Fibroblast of skin of right quadriceps (primary cell): ENCODE measurements at regions not wholly inside any gene's neighbourhood (a gene's known extent, or its start where the extent isn't known, plus 50 kb on each side); places are given as distances from the start of the nearest gene placed in this dataset.

Experiments used
- DNase-seq: peaks from one replicate; pipeline ENCODE4 v3.0.0-alpha.2; 2013

- no peak for DNase-seq
Observed at GRCh38 chr20:52542131-52542530, 350.6 kb upstream of the ZFP64 start.

GRCh38 chr20:52540509-52540908 is 348.9 kb upstream of the ZFP64 start:
- DNase-seq = no peak

GRCh38 chr20:52539891-52540290 is 348.3 kb upstream of the ZFP64 start:
- DNase-seq = no peak

GRCh38 chr20:52536841-52537400 is 345.3 kb upstream of the ZFP64 start:
- DNase-seq = no peak

- DNase-seq = no peak
Observed at GRCh38 chr20:52536040-52536439, 344.5 kb upstream of the ZFP64 start.

DNA sequence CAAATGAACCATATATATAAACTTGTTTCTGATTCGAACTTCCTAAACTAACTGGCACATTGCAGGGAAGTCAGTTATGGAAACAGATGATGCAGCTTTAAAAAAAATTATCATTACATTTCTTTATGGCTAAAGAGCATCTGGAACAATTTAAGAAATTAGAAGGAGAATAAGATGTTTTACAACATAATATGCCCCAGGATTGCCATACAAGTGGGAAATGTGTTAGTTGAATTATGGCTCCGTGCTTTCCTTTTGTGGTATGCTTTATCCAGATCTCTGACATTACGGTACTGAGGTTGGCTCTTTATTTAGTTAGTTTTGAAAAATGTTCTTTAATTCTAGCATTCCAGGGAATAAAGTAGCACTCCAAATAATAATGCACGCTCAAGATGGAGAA is 343.0 kb upstream of the ZFP64 start:
- DNase-seq = peak; percentile 58

DNA sequence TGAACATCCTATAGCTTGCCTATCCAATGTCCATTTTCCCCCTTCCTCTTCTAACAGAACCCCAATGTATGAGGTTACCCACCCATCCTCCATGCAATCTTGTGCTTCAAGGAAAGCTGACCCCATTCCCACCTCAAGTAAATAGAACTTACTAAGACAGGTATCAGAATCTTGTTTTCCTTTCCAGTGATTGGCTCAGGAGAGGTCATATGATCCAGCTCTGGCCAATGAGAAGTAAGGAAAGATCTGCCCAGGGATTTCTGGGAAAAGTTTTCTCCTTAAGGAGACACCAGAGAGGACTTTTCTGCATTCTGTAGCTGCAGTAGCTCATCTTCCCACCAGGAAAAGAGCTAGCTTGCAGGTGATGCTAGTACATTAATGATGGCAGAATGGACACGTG is 341.8 kb upstream of the ZFP64 start:
- DNase-seq = no peak

GRCh38 chr20:52532674-52533073 is 341.1 kb upstream of the ZFP64 start:
- DNase-seq = no peak

DNA sequence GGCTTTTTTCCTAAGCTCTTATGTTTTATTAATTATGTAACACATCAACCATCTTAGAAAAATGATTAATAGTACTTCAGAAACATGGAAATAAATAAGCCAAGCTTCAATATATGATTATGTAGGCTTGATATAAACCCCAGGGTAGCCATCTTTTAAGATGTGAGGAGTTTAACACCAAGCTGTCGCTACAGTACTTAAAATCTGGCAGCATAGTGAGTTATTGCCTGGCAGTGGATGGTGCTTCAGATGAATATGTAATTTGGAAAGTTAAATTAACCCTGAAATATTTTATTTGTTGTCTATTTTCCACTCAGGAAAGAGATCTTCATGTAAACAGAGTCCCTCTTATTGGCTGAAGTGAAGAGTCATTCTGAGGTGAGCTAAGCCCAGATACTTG is 339.0 kb upstream of the ZFP64 start:
- no peak for DNase-seq

GRCh38 chr20:52529826-52530225 is 338.2 kb upstream of the ZFP64 start:
- DNase-seq = peak; percentile 87

- DNase-seq = peak; percentile 38
Observed at GRCh38 chr20:52524861-52525260, 333.3 kb upstream of the ZFP64 start.

DNA sequence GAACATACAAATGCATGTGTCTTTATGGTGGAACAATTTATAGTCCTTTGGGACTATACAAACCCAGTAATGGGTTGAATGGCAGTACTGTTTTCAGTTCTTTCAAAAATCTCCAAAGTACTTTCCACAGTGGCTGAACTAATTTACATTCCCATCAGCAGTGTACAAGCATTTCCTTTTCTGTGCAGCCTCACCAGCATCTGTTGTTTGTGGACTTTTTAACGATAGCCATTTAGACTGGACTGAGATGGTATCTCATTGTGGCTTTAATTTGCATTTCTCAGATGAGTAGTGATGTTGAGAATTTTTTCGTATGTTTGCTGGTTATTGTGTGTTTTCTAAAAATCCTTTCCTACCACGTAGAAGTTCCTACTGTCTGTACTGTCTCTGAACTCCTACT is 327.2 kb upstream of the ZFP64 start:
- no peak for DNase-seq

GRCh38 chr20:52515877-52516276 is 324.3 kb upstream of the ZFP64 start:
- DNase-seq = no peak

- no peak for DNase-seq
Observed at GRCh38 chr20:52500157-52500556, 308.6 kb upstream of the ZFP64 start.

- DNase-seq = peak; percentile 62
Observed at GRCh38 chr20:52497731-52498130, 306.2 kb upstream of the ZFP64 start.

GRCh38 chr20:52496191-52496590 is 304.6 kb upstream of the ZFP64 start:
- no peak for DNase-seq

GRCh38 chr20:52494244-52494643 is 302.7 kb upstream of the ZFP64 start:
- peak; percentile 99 for DNase-seq

DNA sequence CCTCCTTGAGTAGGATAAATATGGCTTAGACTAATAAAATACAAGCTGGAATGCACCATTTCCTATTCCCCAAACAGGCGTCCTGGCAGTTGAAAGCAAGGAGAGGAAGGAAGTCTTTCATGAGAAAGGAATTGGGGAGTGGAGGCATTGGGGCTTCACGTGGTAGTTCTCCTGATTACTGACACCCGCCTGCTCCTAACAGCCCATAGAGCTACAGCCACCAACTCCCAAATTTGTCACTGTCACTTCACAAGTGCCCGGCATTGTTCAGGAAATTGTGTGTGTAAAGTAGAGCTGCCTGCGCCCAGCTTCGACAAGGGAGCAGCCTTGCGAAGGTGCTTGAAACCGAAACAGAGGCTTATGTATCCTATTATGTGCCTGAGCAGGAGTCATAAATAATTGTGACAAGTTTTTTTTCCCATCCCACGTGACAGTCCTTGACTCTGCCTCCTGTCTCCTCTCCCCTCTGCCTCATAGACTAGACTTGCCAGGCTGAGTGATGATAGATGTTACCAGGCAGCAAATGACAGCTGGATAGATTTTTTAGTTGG is 301.7 kb upstream of the ZFP64 start:
- DNase-seq = peak; percentile 81

DNA sequence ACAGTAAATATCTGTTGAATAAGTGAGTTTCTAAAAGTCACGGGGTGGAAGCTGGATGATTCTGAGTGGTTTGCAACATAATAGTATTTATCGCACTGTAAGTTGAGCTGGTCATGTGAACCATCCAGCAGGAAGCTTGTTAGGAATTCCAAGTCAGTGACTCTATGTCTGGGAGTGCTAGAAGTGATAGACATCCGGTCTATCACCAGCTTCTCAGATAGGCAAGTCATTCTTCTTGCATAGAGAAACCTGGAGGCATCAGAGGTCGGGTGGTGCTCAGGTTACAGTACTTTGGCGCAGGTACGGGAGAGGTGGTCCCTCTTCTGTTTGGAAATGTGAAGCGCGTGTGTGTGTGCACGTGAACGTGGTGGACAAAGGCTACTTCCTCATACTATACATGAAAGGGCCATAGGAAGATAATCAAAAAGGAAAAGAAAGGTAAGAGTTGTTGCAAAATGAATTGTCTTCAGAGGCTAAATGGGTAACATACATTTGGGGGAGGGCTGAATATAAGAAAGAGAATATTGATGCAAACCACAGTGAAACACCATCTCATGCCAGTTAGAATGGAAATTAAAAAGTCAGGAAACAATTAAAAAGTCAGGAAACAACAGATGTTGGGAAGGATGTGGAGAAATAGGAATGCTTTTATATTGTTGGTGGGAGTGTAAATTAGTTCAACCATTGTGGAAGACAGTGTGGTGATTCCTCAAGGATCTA is 299.3 kb upstream of the ZFP64 start:
- DNase-seq = peak; percentile 95

DNA sequence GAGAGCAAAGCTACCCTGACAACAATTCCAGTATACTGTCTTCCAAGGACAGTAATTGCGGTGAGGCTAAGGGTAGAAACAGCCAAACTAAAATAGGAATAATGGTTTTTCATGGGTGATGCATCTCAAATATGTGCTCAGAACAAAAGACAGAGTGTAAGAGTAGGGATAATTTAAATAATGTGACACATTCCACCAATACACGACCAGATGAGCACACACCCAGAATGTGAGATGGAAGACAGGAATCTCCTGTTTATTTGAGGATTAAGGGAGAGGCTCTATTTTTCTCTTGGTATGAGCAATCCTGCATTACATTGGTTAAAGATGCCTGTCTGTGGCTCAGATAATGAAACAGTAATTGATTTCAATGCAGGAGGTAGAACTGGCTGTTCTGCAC is 292.9 kb upstream of the ZFP64 start:
- peak; percentile 95 for DNase-seq

GRCh38 chr20:52483382-52483781 is 291.8 kb upstream of the ZFP64 start:
- no peak for DNase-seq

- no peak for DNase-seq
Observed at GRCh38 chr20:52482044-52482443, 290.5 kb upstream of the ZFP64 start.

- DNase-seq = peak; percentile 89
Observed at GRCh38 chr20:52481443-52481842, 289.9 kb upstream of the ZFP64 start.

DNA sequence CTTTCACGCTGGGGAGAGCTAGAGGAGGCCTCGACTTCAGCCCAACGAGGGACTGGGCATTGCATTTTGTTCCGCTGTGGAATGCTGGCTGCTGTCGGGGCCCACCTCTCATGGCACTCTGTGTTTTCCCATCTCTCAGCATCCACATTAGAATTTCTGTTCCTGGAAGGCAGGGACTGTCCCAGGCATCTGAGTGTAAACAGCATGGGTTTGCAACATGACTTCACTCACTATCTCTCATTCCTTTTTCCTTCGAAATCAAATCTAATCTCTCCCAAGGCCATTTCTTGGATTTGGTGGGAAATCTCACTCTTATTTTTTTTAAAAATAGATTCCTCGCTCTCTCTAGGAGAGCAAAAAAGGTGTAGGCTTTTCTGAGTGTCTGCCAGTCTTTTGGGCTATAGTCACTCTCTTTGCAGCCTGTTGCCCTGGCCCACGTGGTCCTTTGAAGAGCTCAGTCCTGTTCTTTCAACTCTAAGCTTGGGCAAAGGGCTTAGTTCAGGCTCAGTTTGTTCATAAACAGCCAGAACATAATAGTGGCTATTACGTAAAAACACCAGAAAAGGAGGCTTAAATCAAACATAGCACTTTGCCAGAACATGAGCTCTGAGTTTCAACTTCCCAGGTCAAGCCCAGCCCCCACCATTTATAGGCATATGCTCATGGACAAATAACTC is 284.6 kb upstream of the ZFP64 start:
- DNase-seq = no peak
